Neural crest cell (in vitro differentiated cells): ENCODE measurements at regions not wholly inside any gene's neighbourhood (a gene's known extent, or its start where the extent isn't known, plus 50 kb on each side); places are given as distances from the start of the nearest gene placed in this dataset.

Experiments used
- DNase-seq: peaks from one replicate; pipeline ENCODE4 v3.0.0; 2021; ENCODE audit warnings: low read depth, mixed read lengths, low spot score
- H3K27ac Mint-ChIP-seq: one replicate; pipeline ENCODE4 v1.8.0; 2021; ENCODE audit warnings: mild to moderate bottlenecking, mixed read lengths; ENCODE audit not compliant: unreplicated experiment
- H3K27me3 Mint-ChIP-seq: 2 replicates; pipeline ENCODE4 v1.8.0; 2021; ENCODE audit warnings: low read depth, mild to moderate bottlenecking, mixed read lengths
- H3K36me3 Mint-ChIP-seq: 2 replicates; pipeline ENCODE4 v1.8.0; 2021; ENCODE audit warnings: low read depth, mild to moderate bottlenecking, mixed read lengths
- H3K4me1 Mint-ChIP-seq: 2 replicates; pipeline ENCODE4 v1.8.0; 2021; ENCODE audit warnings: mixed read lengths
- H3K4me3 Mint-ChIP-seq: one replicate; pipeline ENCODE4 v1.8.0; 2021; ENCODE audit warnings: mild to moderate bottlenecking, mixed read lengths
- H3K9me3 Mint-ChIP-seq: 2 replicates; pipeline ENCODE4 v1.8.0; 2021; ENCODE audit warnings: mixed read lengths
- TF ChIP-seq, protein P1 (sequence below): fragments of 200-600 bp; sonication (generic); conservative IDR thresholded peaks from 2 replicates; pipeline ENCODE4 v1.5.0; 2021; ENCODE audit warnings: antibody characterized with exemption, mild to moderate bottlenecking

DNA sequence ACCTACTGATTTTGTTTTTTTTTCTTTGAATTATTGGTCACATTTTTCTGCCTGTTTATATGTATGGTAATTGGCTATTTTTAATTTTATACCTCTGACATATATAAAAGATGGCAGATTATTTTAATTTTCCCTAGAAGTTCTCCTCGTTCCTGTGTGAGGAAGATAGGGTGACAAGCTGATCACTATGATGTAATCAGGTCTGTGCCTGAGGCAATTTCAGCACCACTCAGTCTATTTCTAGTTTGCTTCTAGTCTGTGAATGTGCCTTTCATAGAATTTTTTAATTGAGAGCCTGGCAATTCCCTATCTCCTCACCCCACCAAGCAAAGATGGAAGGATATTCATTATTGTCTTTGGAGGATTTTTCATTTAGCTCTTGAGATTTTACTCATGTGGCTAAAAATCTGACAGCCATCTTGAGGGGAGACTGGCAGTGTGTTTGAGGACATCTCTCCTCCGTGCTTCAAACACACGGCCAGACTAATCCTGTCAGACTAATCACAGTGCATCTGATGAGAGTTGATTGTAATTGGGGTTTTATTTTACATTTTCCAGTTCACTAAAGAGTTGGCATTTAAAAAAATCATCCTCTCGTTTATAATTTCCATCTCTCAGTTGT is 500.3 kb downstream of the TRIML1 start:
- Mint-ChIP-seq H3K9me3 (peaks cover 2% of the 10 kb centered on the region), H3K27me3 (no peaks in the 10 kb centered on the region), H3K4me3 (no peak overlapping the region), H3K4me1 (peaks cover 11% of the 10 kb centered on the region), H3K27ac (no peak overlapping the region), H3K36me3 (no peaks in the 10 kb centered on the region)
- DNase-seq, result no peak
- TF ChIP-seq, protein P1, sequence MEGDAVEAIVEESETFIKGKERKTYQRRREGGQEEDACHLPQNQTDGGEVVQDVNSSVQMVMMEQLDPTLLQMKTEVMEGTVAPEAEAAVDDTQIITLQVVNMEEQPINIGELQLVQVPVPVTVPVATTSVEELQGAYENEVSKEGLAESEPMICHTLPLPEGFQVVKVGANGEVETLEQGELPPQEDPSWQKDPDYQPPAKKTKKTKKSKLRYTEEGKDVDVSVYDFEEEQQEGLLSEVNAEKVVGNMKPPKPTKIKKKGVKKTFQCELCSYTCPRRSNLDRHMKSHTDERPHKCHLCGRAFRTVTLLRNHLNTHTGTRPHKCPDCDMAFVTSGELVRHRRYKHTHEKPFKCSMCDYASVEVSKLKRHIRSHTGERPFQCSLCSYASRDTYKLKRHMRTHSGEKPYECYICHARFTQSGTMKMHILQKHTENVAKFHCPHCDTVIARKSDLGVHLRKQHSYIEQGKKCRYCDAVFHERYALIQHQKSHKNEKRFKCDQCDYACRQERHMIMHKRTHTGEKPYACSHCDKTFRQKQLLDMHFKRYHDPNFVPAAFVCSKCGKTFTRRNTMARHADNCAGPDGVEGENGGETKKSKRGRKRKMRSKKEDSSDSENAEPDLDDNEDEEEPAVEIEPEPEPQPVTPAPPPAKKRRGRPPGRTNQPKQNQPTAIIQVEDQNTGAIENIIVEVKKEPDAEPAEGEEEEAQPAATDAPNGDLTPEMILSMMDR, result no peak

DNA sequence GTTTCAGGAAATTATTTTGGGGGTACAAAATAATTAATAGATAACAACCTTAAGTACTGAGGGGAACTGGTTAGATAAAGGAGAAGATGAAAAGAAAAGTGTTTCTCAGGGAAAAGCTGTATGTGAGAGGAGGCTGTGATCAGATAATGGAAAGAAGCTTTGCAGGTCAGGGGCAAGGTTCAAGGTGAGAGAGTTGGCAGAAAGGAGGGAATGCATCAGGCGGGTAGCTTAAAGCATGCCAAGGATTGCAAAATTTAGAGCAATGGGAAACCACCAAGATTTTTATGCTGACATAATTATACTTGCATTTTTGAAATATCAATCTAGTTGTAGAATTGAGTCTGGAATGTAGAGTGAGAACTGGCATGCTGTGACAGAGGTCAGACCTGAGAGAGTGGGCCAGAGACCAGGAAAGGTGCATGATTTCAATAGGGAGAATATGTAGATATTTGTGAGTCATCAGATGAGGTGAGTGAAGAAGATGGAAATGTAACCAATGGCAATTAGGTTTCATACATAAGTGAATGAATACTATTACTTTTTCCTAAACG is 508.7 kb downstream of the TRIML1 start:
- Mint-ChIP-seq H3K9me3 (no peaks in the 10 kb centered on the region), H3K4me1 (peaks cover 28% of the 10 kb centered on the region), H3K27me3 (no peaks in the 10 kb centered on the region), H3K4me3 (no peak overlapping the region), H3K36me3 (no peaks in the 10 kb centered on the region), H3K27ac (no peak overlapping the region)
- DNase-seq, result no peak
- TF ChIP-seq, protein P1, result no peak

DNA sequence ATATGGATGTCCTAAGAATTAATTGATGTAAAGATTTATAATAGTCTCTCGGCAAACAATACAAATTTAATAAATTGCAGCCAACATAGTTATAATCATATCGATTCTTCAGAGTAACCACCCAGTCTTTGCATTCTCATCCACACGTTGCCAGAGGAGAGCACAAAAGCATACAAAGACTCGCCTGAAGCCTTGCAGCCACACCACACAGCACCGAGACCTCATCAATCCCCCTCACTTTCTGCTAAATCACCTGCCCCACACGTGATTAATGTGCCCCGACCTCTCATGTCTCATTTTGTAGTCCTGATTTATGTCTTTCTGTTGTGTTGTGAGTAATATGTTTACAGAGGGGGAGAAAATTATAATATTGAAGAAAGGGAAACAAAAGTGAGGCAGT is 510.4 kb downstream of the TRIML1 start:
- TF ChIP-seq, protein P1, result no peak

DNA sequence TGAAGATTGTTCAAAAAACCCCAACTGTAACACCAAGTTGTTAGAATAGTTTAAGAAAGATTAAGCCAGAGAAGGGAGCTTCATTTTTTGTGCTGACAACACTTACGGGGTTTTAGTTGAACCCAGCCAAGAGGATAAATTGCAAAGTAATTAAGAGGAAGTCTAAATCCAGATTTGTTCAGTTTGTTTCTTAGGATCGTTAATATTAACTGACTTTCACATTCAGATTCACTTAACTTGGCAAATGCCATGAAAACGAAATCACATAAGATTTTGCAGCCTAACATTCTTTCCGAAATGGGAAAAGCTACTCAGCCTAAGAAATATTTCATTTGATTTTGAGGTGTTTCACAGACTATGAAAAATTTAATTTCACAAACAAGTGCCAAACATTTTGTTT is 511.3 kb downstream of the TRIML1 start:
- H3K4me3 Mint-ChIP-seq, result no peak overlapping the region
- no peak overlapping the region for H3K27ac Mint-ChIP-seq
- no peaks in the 10 kb centered on the region for H3K9me3 Mint-ChIP-seq
- TF ChIP-seq, protein P1, result no peak
- no peak for DNase-seq
- H3K4me1 Mint-ChIP-seq, result peaks cover 28% of the 10 kb centered on the region
- no peaks in the 10 kb centered on the region for H3K27me3 Mint-ChIP-seq
- H3K36me3 Mint-ChIP-seq, result no peaks in the 10 kb centered on the region

More for the DNA sequence above, 510.4 kb downstream of the TRIML1 start:
- Mint-ChIP-seq H3K9me3 (no peaks in the 10 kb centered on the region), H3K27me3 (no peaks in the 10 kb centered on the region), H3K4me1 (peaks cover 28% of the 10 kb centered on the region), H3K27ac (no peak overlapping the region), H3K4me3 (no peak overlapping the region), H3K36me3 (no peaks in the 10 kb centered on the region)
- DNase-seq, result no peak

DNA sequence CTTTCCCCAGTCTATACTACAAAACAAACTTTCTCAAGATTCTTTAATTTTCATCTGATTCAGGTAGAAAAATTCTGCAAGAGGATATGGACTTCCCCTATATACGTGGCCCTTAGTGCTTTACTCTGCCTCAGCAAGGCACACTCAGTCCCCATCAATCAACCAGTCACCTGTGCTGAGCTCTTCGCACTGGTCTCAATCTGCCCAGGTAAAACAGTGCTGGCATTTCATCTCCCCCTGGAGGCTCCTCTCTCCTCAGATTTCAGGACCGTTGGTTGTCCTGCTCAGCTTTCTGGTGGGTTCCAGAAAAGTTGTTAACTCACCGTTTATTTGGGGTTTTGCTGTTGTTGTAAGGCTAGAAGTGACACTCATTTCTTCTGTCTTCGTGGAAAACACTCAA is 518.1 kb downstream of the TRIML1 start:
- Mint-ChIP-seq H3K4me3 (no peak overlapping the region), H3K27ac (no peak overlapping the region), H3K27me3 (no peaks in the 10 kb centered on the region), H3K36me3 (no peaks in the 10 kb centered on the region), H3K4me1 (peaks cover 18% of the 10 kb centered on the region), H3K9me3 (peaks cover 2% of the 10 kb centered on the region)
- DNase-seq, result no peak
- TF ChIP-seq, protein P1, result no peak
